ENCODE measurements at regions not wholly inside any gene's neighbourhood (a gene's known extent, or its start where the extent isn't known, plus 50 kb on each side); places are given as distances from the start of the nearest gene placed in this dataset.
"Not testable (repeated sequence)": the region's sequence is repeated elsewhere in the genome, so short reads cannot be mapped to it uniquely, and the experiment has no call there.

GRCh38 chr4:18111081-18111480, 89.5 kb upstream of the LCORL start:
- no peaks in the 10 kb centered on the region for H3K27me3 ChIP-seq (ENCODE audit: insufficient read depth, poor library complexity, severe bottlenecking)
- no peak overlapping the region for H3K27ac ChIP-seq (replicated peaks)
- H3K4me3 ChIP-seq (replicated peaks; ENCODE audit: insufficient read depth, low read length): no peak overlapping the region
- TF ChIP-seq SPI1 (IDR thresholded peaks at IDR 0.05; ENCODE audit: borderline replicate concordance, low read depth) (no peak), POLR2AphosphoS5 (IDR thresholded peaks at IDR 0.05; ENCODE audit: low read depth) (no peak), GABPA (IDR thresholded peaks at IDR 0.05; ENCODE audit: low read depth) (no peak)
- TF ChIP-seq, protein P1, sequence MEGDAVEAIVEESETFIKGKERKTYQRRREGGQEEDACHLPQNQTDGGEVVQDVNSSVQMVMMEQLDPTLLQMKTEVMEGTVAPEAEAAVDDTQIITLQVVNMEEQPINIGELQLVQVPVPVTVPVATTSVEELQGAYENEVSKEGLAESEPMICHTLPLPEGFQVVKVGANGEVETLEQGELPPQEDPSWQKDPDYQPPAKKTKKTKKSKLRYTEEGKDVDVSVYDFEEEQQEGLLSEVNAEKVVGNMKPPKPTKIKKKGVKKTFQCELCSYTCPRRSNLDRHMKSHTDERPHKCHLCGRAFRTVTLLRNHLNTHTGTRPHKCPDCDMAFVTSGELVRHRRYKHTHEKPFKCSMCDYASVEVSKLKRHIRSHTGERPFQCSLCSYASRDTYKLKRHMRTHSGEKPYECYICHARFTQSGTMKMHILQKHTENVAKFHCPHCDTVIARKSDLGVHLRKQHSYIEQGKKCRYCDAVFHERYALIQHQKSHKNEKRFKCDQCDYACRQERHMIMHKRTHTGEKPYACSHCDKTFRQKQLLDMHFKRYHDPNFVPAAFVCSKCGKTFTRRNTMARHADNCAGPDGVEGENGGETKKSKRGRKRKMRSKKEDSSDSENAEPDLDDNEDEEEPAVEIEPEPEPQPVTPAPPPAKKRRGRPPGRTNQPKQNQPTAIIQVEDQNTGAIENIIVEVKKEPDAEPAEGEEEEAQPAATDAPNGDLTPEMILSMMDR (IDR thresholded peaks at IDR 0.05; ENCODE audit: insufficient read depth, low read length): no peak
- TF ChIP-seq, protein P2, sequence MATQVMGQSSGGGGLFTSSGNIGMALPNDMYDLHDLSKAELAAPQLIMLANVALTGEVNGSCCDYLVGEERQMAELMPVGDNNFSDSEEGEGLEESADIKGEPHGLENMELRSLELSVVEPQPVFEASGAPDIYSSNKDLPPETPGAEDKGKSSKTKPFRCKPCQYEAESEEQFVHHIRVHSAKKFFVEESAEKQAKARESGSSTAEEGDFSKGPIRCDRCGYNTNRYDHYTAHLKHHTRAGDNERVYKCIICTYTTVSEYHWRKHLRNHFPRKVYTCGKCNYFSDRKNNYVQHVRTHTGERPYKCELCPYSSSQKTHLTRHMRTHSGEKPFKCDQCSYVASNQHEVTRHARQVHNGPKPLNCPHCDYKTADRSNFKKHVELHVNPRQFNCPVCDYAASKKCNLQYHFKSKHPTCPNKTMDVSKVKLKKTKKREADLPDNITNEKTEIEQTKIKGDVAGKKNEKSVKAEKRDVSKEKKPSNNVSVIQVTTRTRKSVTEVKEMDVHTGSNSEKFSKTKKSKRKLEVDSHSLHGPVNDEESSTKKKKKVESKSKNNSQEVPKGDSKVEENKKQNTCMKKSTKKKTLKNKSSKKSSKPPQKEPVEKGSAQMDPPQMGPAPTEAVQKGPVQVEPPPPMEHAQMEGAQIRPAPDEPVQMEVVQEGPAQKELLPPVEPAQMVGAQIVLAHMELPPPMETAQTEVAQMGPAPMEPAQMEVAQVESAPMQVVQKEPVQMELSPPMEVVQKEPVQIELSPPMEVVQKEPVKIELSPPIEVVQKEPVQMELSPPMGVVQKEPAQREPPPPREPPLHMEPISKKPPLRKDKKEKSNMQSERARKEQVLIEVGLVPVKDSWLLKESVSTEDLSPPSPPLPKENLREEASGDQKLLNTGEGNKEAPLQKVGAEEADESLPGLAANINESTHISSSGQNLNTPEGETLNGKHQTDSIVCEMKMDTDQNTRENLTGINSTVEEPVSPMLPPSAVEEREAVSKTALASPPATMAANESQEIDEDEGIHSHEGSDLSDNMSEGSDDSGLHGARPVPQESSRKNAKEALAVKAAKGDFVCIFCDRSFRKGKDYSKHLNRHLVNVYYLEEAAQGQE (IDR thresholded peaks at IDR 0.05; ENCODE audit: insufficient replicate concordance, low read depth): no peak
- DNase-seq (ENCODE audit: low read depth in 1 of 2, low spot score in 1 of 2): no peak

DNA sequence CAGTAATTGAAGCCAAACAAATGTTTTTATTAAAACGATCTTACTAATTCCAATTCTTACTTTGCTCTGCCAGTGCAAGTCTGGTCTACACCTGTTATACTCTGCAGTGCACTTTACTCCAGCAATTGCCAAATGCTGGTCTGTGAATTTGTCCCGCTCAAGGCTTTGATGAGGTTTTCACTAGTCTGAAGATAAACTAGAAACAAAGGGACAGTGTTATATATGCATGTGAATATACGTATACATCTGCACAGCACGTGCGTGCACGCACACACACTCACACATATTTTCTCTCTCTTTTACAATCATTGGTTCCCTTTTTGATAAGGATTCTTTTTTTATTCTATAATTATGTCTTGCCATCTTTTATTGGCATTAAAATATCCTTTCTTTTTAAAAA, 88.5 kb upstream of the LCORL start:
- DNase-seq (ENCODE audit: low read depth in 1 of 2, low spot score in 1 of 2): no peak
- Histone ChIP-seq H3K27ac (replicated peaks) (no peak overlapping the region), H3K4me3 (replicated peaks; ENCODE audit: insufficient read depth, low read length) (no peak overlapping the region), H3K27me3 (ENCODE audit: insufficient read depth, poor library complexity, severe bottlenecking) (no peaks in the 10 kb centered on the region)
- TF ChIP-seq, protein P2 (IDR thresholded peaks at IDR 0.05; ENCODE audit: insufficient replicate concordance, low read depth): no peak
- TF ChIP-seq SPI1 (IDR thresholded peaks at IDR 0.05; ENCODE audit: borderline replicate concordance, low read depth) (no peak), POLR2AphosphoS5 (IDR thresholded peaks at IDR 0.05; ENCODE audit: low read depth) (no peak), GABPA (IDR thresholded peaks at IDR 0.05; ENCODE audit: low read depth) (no peak)
- TF ChIP-seq, protein P1 (IDR thresholded peaks at IDR 0.05; ENCODE audit: insufficient read depth, low read length): no peak

- Histone ChIP-seq H3K27ac (replicated peaks) (no peak overlapping the region), H3K4me3 (replicated peaks; ENCODE audit: insufficient read depth, low read length) (no peak overlapping the region), H3K27me3 (ENCODE audit: insufficient read depth, poor library complexity, severe bottlenecking) (no peaks in the 10 kb centered on the region)
- no peak for DNase-seq (ENCODE audit: low read depth in 1 of 2, low spot score in 1 of 2)
- TF ChIP-seq POLR2AphosphoS5 (IDR thresholded peaks at IDR 0.05; ENCODE audit: low read depth) (no peak), GABPA (IDR thresholded peaks at IDR 0.05; ENCODE audit: low read depth) (no peak), SPI1 (IDR thresholded peaks at IDR 0.05; ENCODE audit: borderline replicate concordance, low read depth) (no peak)
- TF ChIP-seq, protein P1 (IDR thresholded peaks at IDR 0.05; ENCODE audit: insufficient read depth, low read length): no peak
- TF ChIP-seq, protein P2 (IDR thresholded peaks at IDR 0.05; ENCODE audit: insufficient replicate concordance, low read depth): no peak
Measured at GRCh38 chr4:18109676-18110075, 88.1 kb upstream of the LCORL start.

- DNase-seq (ENCODE audit: low read depth in 1 of 2, low spot score in 1 of 2); H3K27me3 ChIP-seq (ENCODE audit: insufficient read depth, poor library complexity, severe bottlenecking); H3K4me3 ChIP-seq (replicated peaks; ENCODE audit: insufficient read depth, low read length); H3K27ac ChIP-seq (replicated peaks): not testable (repeated sequence)
Measured at GRCh38 chr4:18107848-18108528, 86.4 kb upstream of the LCORL start.

All from HL-60 (cell line).